ENCODE measurements at regions not wholly inside any gene's neighbourhood (a gene's known extent, or its start where the extent isn't known, plus 50 kb on each side); places are given as distances from the start of the nearest gene placed in this dataset.

GRCh38 chr4:156052116-156052515 lies 98.5 kb upstream of the CTSO start:
- DNase-seq, result no peak

DNA sequence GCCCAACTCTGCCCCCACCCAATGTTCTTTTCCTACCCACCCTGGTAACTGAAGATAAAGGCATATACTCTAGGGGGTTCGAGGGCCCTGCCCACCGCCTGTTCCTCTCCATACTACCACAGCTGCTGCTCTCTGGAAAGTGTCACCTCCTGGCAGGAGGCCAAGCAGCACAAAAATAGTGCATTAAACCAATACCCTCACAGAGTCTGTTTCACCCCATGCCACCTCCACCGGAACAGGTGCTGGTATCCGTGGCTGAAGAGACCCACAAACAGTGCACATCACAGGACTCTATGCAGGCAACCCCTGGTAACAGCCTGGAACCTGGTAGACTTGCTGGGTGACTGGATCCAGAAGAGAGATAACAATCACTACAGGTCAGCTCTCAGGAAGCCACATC lies 85.1 kb upstream of the CTSO start:
- no peak for DNase-seq

DNA sequence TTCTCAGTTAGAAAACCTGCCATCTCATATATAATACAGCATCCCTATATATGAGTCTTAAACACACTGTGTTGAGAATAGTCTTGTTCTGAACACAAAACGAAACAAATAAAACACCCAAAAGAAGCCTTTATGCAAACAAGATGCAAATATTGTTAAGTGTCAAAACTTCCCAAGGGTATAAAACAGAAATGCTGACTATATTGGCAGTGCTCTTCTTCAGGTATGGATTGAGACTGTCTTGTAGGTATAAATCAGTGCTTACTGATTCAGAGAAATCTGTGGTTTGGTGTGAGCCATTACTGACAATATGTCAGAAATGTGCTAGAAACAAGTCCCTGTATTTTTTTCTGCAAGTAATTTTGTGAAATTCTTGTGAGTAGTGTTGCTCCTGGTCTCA lies 82.8 kb upstream of the CTSO start:
- no peak for DNase-seq

DNA sequence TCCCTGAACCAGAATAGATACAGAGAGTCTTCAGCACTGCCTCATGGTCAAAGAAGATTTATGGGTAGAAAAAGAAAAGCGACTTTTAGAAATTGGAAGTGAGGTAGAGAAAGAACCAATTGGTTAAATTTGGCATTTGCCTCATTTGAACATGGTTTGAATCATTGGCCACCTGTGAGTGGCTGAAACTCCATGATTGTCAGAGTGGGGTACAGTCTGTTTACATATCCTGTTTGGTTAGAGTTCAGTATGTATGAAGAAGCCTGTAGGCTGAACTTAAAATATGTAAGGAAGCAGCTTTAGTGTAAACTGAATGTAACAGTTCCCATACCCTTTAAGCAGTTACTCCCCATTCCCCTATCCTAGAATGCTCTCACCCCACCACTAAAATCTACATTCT lies 76.0 kb upstream of the CTSO start:
- DNase-seq, result no peak

DNA sequence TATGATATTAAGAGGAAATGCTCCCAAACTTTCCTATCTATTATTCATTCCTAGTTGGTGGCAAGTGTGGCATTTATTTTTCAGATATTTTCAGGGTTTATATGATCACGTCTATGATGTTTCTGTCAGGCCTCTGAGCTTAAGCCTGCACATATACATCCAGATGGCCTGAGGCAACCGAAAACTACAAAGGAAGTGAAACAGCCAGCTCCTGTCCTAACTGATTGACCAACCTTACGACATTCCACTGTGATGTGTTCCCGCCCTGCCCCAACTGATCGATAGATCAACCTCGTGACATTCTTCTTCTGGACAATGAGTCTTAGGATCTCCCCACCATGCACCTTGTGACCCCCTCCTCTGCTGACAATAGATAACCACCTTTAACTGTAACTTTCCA lies 67.6 kb upstream of the CTSO start:
- no peak for DNase-seq

DNA sequence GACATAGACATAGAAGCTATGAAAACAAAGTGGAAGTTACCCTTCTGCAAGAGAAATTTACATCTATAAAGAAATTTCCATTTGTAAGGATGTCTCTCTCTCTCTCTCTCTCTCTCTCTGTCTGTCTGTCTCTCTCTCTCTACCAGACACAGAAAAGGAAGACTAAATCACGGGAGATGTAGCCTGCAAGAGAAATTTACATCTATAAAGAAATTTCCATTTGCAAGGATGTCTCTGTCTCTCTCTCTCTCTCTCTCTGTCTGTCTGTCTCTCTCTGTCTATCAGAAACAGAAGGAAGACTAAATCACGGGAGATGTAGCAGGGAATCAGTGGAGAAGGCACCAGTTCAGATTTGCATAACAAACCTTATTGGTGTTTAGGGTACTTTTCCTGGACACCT lies 65.6 kb upstream of the CTSO start:
- DNase-seq, result no peak

- DNase-seq, result no peak
Measured at GRCh38 chr4:156018383-156018782, 64.7 kb upstream of the CTSO start.

GRCh38 chr4:156015781-156016180 lies 62.1 kb upstream of the CTSO start:
- no peak for DNase-seq

GRCh38 chr4:156006192-156006591 lies 52.5 kb upstream of the CTSO start:
- DNase-seq, result no peak
